A673 (cell line): ENCODE measurements at regions not wholly inside any gene's neighbourhood (a gene's known extent, or its start where the extent isn't known, plus 50 kb on each side); places are given as distances from the start of the nearest gene placed in this dataset.

Source experiments
- BruUV-seq: library from RNA; stranded (reverse); fragments of 400-500 nt; replicated peaks from 2 replicates; lab custom pipeline; 2021; lab: Mats Ljungman, UMichigan
- CTCF ChIA-PET: fragments of 300-600 bp; sonication (Branson Sonifier 250); formaldehyde crosslinking; loops from one replicate; lab custom pipeline; 2022; ENCODE audit warnings: antibody characterized with exemption; lab: Charles Lee
- POLR2A ChIA-PET: fragments of 300-600 bp; sonication (Branson Sonifier 250); formaldehyde crosslinking; loops from one replicate; lab custom pipeline; 2022; ENCODE audit warnings: antibody characterized with exemption; ENCODE audit not compliant: low non-redundant PET; lab: Charles Lee
- DNase-seq: peaks from one replicate; pipeline ENCODE4 v3.0.0-alpha.2; 2015; ENCODE audit warnings: low spot score
- H3K27ac ChIP-seq: fragments of 200-600 bp; sonication (generic); 2 replicates; pipeline ENCODE4 v1.5.1; 2016; ENCODE audit warnings: mixed run types, low read depth, mild to moderate bottlenecking, mixed read lengths, antibody characterized with exemption, low read length; ENCODE audit not compliant: poor library complexity, severe bottlenecking
- H3K27me3 ChIP-seq: fragments of 200-600 bp; sonication (generic); replicated peaks from 2 replicates; pipeline ENCODE4 v1.6.1; 2017; ENCODE audit warnings: mixed run types, low read depth, mild to moderate bottlenecking, mixed read lengths, antibody characterized with exemption, low read length; ENCODE audit not compliant: insufficient read depth, poor library complexity
- H3K36me3 ChIP-seq: fragments of 200-600 bp; sonication (generic); 2 replicates; pipeline ENCODE4 v1.6.1; 2016; ENCODE audit warnings: mixed run types, mild to moderate bottlenecking, mixed read lengths, antibody characterized with exemption, low read length; ENCODE audit not compliant: insufficient read depth, poor library complexity, severe bottlenecking
- H3K4me1 ChIP-seq: fragments of 200-600 bp; sonication (generic); 2 replicates; pipeline ENCODE4 v1.6.1; 2017; ENCODE audit warnings: mixed run types, mild to moderate bottlenecking, mixed read lengths, antibody characterized with exemption, low read length; ENCODE audit not compliant: insufficient read depth, poor library complexity, severe bottlenecking
- H3K4me3 ChIP-seq: fragments of 200-600 bp; sonication (generic); 2 replicates; pipeline ENCODE4 v1.5.1; 2016; ENCODE audit warnings: low read depth, mixed run types, mild to moderate bottlenecking, mixed read lengths, low read length; ENCODE audit not compliant: poor library complexity, severe bottlenecking
- H3K9me3 ChIP-seq: fragments of 200-600 bp; sonication (generic); 2 replicates; pipeline ENCODE4 v1.6.1; 2016; ENCODE audit warnings: mixed run types, low read depth, mild to moderate bottlenecking, mixed read lengths, antibody characterized with exemption, low read length; ENCODE audit not compliant: poor library complexity, severe bottlenecking
- CTCF ChIP-seq: fragments of 300-800, 200-600 bp; sonication (generic); conservative IDR thresholded peaks from 2 replicates; pipeline ENCODE4 v1.5.1; 2017; ENCODE audit warnings: low read depth, mild to moderate bottlenecking, antibody characterized with exemption, low read length, moderate library complexity, mixed read lengths
- EZH2 ChIP-seq: fragments of 200-600 bp; sonication (generic); IDR thresholded peaks from 2 replicates; pipeline ENCODE4 v1.6.1; 2017; ENCODE audit warnings: borderline replicate concordance, low read depth, mild to moderate bottlenecking, mixed read lengths, antibody characterized with exemption, low read length; ENCODE audit not compliant: poor library complexity, severe bottlenecking
- intact Hi-C: fragments of 100-400 bp; cut with micrococcal nuclease; formaldehyde crosslinking; loops from one replicate; pipeline ENCODE4 v1.10.0; 2022; ENCODE audit not compliant: unreplicated experiment

GRCh38 chr6:102619585-102619984 is 1226.1 kb downstream of the GRIK2 start:
- DNase-seq: peak; percentile 65
- Histone ChIP-seq H3K4me3 (no peak overlapping the region), H3K9me3 (peaks cover 8% of the 10 kb centered on the region), H3K36me3 (no peaks in the 10 kb centered on the region), H3K27me3 (no peaks in the 10 kb centered on the region), H3K27ac (no peak overlapping the region), H3K4me1 (peaks cover 8% of the 10 kb centered on the region)
- TF ChIP-seq CTCF (peak; percentile 82), EZH2 (no peak)
- intact Hi-C loops: loop anchor here (10.0 kb wide), 1 partner anchor 505 kb away; no protein-coding TSS in a partner anchor
- POLR2A ChIA-PET: no interaction called here
- no TSS peak for BruUV-seq
- CTCF ChIA-PET: interaction anchor here (1.1 kb wide), 1 partner anchor 12 kb away, joined by 3 read pairs; no protein-coding TSS in a partner anchor

GRCh38 chr6:102582569-102582968 is 1189.1 kb downstream of the GRIK2 start:
- BruUV-seq: no TSS peak
- no peak for DNase-seq
- H3K4me1 ChIP-seq: no peaks in the 10 kb centered on the region
- POLR2A ChIA-PET: no interaction called here
- no peak overlapping the region for H3K27ac ChIP-seq
- TF ChIP-seq CTCF: no peak
- no peak for TF ChIP-seq EZH2
- no peaks in the 10 kb centered on the region for H3K27me3 ChIP-seq
- no peak overlapping the region for H3K4me3 ChIP-seq
- intact Hi-C loops: no loop called here
- peaks cover 12% of the 10 kb centered on the region for H3K9me3 ChIP-seq
- H3K36me3 ChIP-seq: no peaks in the 10 kb centered on the region
- CTCF ChIA-PET: no interaction called here

GRCh38 chr6:102581378-102582124 is 1188.0 kb downstream of the GRIK2 start:
- Histone ChIP-seq H3K27ac (no peak overlapping the region), H3K4me1 (no peaks in the 10 kb centered on the region), H3K27me3 (no peaks in the 10 kb centered on the region), H3K4me3 (no peak overlapping the region), H3K9me3 (peaks cover 12% of the 10 kb centered on the region), H3K36me3 (no peaks in the 10 kb centered on the region)
- TF ChIP-seq CTCF (no peak), EZH2 (no peak)
- DNase-seq: no peak
- intact Hi-C loops: no loop called here
- CTCF ChIA-PET: no interaction called here
- POLR2A ChIA-PET: no interaction called here
- no TSS peak for BruUV-seq
